Esophagus squamous epithelium (tissue), 5 donors: ENCODE measurements at regions not wholly inside any gene's neighbourhood (a gene's known extent, or its start where the extent isn't known, plus 50 kb on each side); places are given as distances from the start of the nearest gene placed in this dataset.

Experiments
- DNase-seq: peaks from one replicate; lab custom pipeline; 2025; lab: John Stamatoyannopoulos, UW
- H3K27ac ChIP-seq, 4 donors: fragments of 200-600 bp; sonication (generic); one replicate each; pipeline ENCODE4 v1.5.1; 2016 to 2019; ENCODE audit warnings: mild to moderate bottlenecking in 1 of 4
- H3K27me3 ChIP-seq, 4 donors: fragments of 200-600 bp; sonication (generic); 1 replicate in 3 of 4; 2 replicates in 1 of 4; pipeline versions ENCODE4 v1.5.1 to v1.6.0; 2017 to 2021; ENCODE audit warnings: antibody characterized with exemption in 1 of 4
- H3K36me3 ChIP-seq, 3 donors: fragments of 200-600 bp; sonication (generic); one replicate each; pipeline ENCODE4 v1.5.1; 2016 to 2019
- H3K4me1 ChIP-seq, 3 donors: fragments of 200-600 bp; sonication (generic); one replicate each; pipeline ENCODE4 v1.5.1; 2017 to 2019
- H3K4me3 ChIP-seq, 4 donors: fragments of 200-600 bp; sonication (generic); 1 replicate in 3 of 4; 2 replicates in 1 of 4; pipeline ENCODE4 v1.5.1; 2016 to 2019; ENCODE audit warnings: mild to moderate bottlenecking in 2 of 4, moderate library complexity in 1 of 4
- H3K9me3 ChIP-seq, 3 donors: fragments of 200-600 bp; sonication (generic); one replicate each; pipeline ENCODE4 v1.5.1; 2016 to 2019
- CTCF ChIP-seq, 6 experiments: fragments of 450-650 bp in 4 of 6; fragments of 200-600 bp in 2 of 6; sonication (generic) in 2 of 6; IDR thresholded peaks; one replicate each; pipeline ENCODE4 v1.5.1; 2016 to 2019; ENCODE audit warnings: antibody characterized with exemption in 6 of 6, mild to moderate bottlenecking in 4 of 6, moderate library complexity in 4 of 6
- POLR2A ChIP-seq, 4 donors: fragments of 450-650 bp; IDR thresholded peaks; one replicate each; pipeline ENCODE4 v1.6.1; 2017; ENCODE audit warnings: antibody characterized with exemption in 4 of 4, mild to moderate bottlenecking in 4 of 4, moderate library complexity in 3 of 4
- WGBS, 2 donors: methylation state at CpG; one replicate each; pipeline ENCODE4 v1.1.5; 2018; 5-methylcytosine and 5-hydroxymethylcytosine counted together
- intact Hi-C: fragments of 100-400 bp; cut with DNase I; formaldehyde crosslinking; loops from one replicate; pipeline ENCODE4 v1.15.0; 2022
- donor health status: DM: yes; HTN: yes; CAD: no.

- Histone ChIP-seq H3K4me1 (peaks cover 0 to 8% (median 0%) of the 10 kb centered on the region in 3 donors), H3K4me3 (no peak overlapping the region), H3K36me3 (no peaks in the 10 kb centered on the region), H3K27me3 (peaks cover 0 to 31% (median 0%) of the 10 kb centered on the region in 4 donors), H3K27ac (no peak overlapping the region), H3K9me3 (no peaks in the 10 kb centered on the region)
- WGBS, 2 donors: 33 to 35% methylated on average over 16 of the region's 16 CpGs
- intact Hi-C loops: no loop called here
- TF ChIP-seq POLR2A (IDR thresholded peaks at IDR 0.05): no peak
- no peak for TF ChIP-seq CTCF (IDR thresholded peaks at IDR 0.05)
- no peak for DNase-seq
Measured at GRCh38 chr14:54299410-54300363, 97.1 kb upstream of the CDKN3 start.

- Histone ChIP-seq H3K9me3 (no peaks in the 10 kb centered on the region), H3K27me3 (peaks cover 0 to 31% (median 0%) of the 10 kb centered on the region in 4 donors), H3K36me3 (no peaks in the 10 kb centered on the region), H3K4me3 (no peak overlapping the region), H3K27ac (no peak overlapping the region), H3K4me1 (peaks cover 0 to 8% (median 0%) of the 10 kb centered on the region in 3 donors)
- 86 to 100% methylated on average over 1 to 2 of the region's 2 CpGs for WGBS, 2 donors
- TF ChIP-seq POLR2A (IDR thresholded peaks at IDR 0.05) (no peak), CTCF (IDR thresholded peaks at IDR 0.05) (no peak)
- intact Hi-C loops: no loop called here
- DNase-seq: no peak
Measured at GRCh38 chr14:54300881-54301280, 95.9 kb upstream of the CDKN3 start.

- peaks cover 0 to 28% (median 0%) of the 10 kb centered on the region in 4 donors for H3K27me3 ChIP-seq
- no peak overlapping the region for H3K4me3 ChIP-seq
- no peak overlapping the region for H3K27ac ChIP-seq
- H3K36me3 ChIP-seq: no peaks in the 10 kb centered on the region
- H3K9me3 ChIP-seq: no peaks in the 10 kb centered on the region
- no peak for DNase-seq
- intact Hi-C loops: no loop called here
- no peak for TF ChIP-seq CTCF (IDR thresholded peaks at IDR 0.05)
- no peak for TF ChIP-seq POLR2A (IDR thresholded peaks at IDR 0.05)
- 72 to 75% methylated on average over 7 of the region's 7 CpGs for WGBS, 2 donors
- H3K4me1 ChIP-seq: peaks cover 0 to 8% (median 0%) of the 10 kb centered on the region in 3 donors
Measured at GRCh38 chr14:54301359-54301758, 95.4 kb upstream of the CDKN3 start.

- TF ChIP-seq POLR2A (IDR thresholded peaks at IDR 0.05): no peak
- TF ChIP-seq CTCF (IDR thresholded peaks at IDR 0.05): no peak
- DNase-seq: no peak
Measured at GRCh38 chr14:54306806-54307205, 90.0 kb upstream of the CDKN3 start.

GRCh38 chr14:54309615-54310014 lies 87.2 kb upstream of the CDKN3 start:
- TF ChIP-seq CTCF (IDR thresholded peaks at IDR 0.05) (no peak), POLR2A (IDR thresholded peaks at IDR 0.05) (no peak)
- H3K4me1 ChIP-seq: peaks cover 0 to 25% (median 0%) of the 10 kb centered on the region in 3 donors
- no peaks in the 10 kb centered on the region for H3K36me3 ChIP-seq
- H3K4me3 ChIP-seq: no peak overlapping the region
- H3K27ac ChIP-seq: no peak overlapping the region
- 50 to 76% methylated on average over 3 to 4 of the region's 5 CpGs for WGBS, 2 donors
- H3K9me3 ChIP-seq: no peaks in the 10 kb centered on the region
- DNase-seq: no peak
- H3K27me3 ChIP-seq: no peaks in the 10 kb centered on the region
- intact Hi-C loops: no loop called here

More at GRCh38 chr14:54306806-54307205, 90.0 kb upstream of the CDKN3 start:
- H3K27ac ChIP-seq: no peak overlapping the region
- H3K4me1 ChIP-seq: peaks cover 0 to 13% (median 0%) of the 10 kb centered on the region in 3 donors
- peaks cover 0 to 6% (median 0%) of the 10 kb centered on the region in 4 donors for H3K27me3 ChIP-seq
- H3K9me3 ChIP-seq: no peaks in the 10 kb centered on the region
- 74 to 84% methylated on average over 3 to 4 of the region's 4 CpGs for WGBS, 2 donors
- intact Hi-C loops: no loop called here
- no peaks in the 10 kb centered on the region for H3K36me3 ChIP-seq
- no peak overlapping the region for H3K4me3 ChIP-seq
